SK-N-SH (cell line): ENCODE measurements at regions not wholly inside any gene's neighbourhood (a gene's known extent, or its start where the extent isn't known, plus 50 kb on each side); places are given as distances from the start of the nearest gene placed in this dataset.

Experiments used
- CTCF ChIA-PET: fragments of 300-600, 350-600 bp; formaldehyde crosslinking; extraction: SDS; loops from one replicate; lab custom pipeline; 2021; lab: Yijun Ruan, JAX
- POLR2A ChIA-PET: fragments of 350-600 bp; sonication (Branson Sonifier 250); formaldehyde crosslinking; extraction: SDS; loops from one replicate; lab custom pipeline; 2020; ENCODE audit warnings: antibody characterized with exemption, inconsistent platforms; lab: Yijun Ruan, JAX
- DNase-seq: peaks from one replicate; pipeline ENCODE4 v3.0.0; 2012
- H2AFZ ChIP-seq: fragments of 200-600 bp; sonication (generic); 2 replicates; pipeline ENCODE4 v1.8.1; 2016; ENCODE audit warnings: antibody characterized with exemption, mild to moderate bottlenecking, low read depth
- H3F3A ChIP-seq: fragments of 200-600 bp; sonication (generic); replicated peaks from 2 replicates; pipeline ENCODE3; 2016; ENCODE audit warnings: antibody characterized with exemption, mild to moderate bottlenecking; ENCODE audit not compliant: insufficient read depth
- H3K27ac ChIP-seq, 2 experiments: fragments of 200-500 bp in 1 of 2; fragments of 200-600 bp in 1 of 2; sonication (Bioruptor generic) in 1 of 2; sonication (generic), shearing (Covaris generic) in 1 of 2; 2 replicates each; pipeline versions ENCODE4 v1.5.1 to v1.6.1; 2014 to 2016; ENCODE audit warnings: low read depth in 2 of 2, inconsistent platforms in 1 of 2, low read length in 1 of 2, mild to moderate bottlenecking in 1 of 2, mixed read lengths in 1 of 2
- H3K27me3 ChIP-seq: fragments of 200-600 bp; sonication (generic), shearing (Covaris generic); 2 replicates; pipeline ENCODE4 v1.6.1; 2016; ENCODE audit warnings: mixed run types; ENCODE audit not compliant: insufficient read depth
- H3K36me3 ChIP-seq, 2 experiments: fragments of 200-500 bp in 1 of 2; fragments of 200-600 bp in 1 of 2; sonication (Bioruptor generic) in 1 of 2; sonication (generic) in 1 of 2; replicated peaks in 1 of 2; 2 replicates each; pipeline versions ENCODE3 to v1.5.1; 2014 to 2016; ENCODE audit warnings: low read length in 1 of 2, mild to moderate bottlenecking in 1 of 2; ENCODE audit not compliant: insufficient read depth in 2 of 2, control insufficient read depth in 1 of 2
- H3K4me1 ChIP-seq, 2 experiments: fragments of 200-500 bp in 1 of 2; fragments of 200-600 bp in 1 of 2; sonication (Bioruptor generic) in 1 of 2; sonication (generic), shearing (Covaris generic) in 1 of 2; 2 replicates each; pipeline versions ENCODE4 v1.5.1 to v1.6.1; 2014 to 2016; ENCODE audit warnings: low read depth in 1 of 2, low read length in 1 of 2, mixed run types in 1 of 2; ENCODE audit not compliant: insufficient read depth in 2 of 2, control insufficient read depth in 1 of 2
- H3K4me2 ChIP-seq: fragments of 200-600 bp; sonication (generic), shearing (Covaris generic); 2 replicates; pipeline ENCODE4 v1.6.1; 2017; ENCODE audit warnings: mixed run types
- H3K4me3 ChIP-seq, 2 experiments: fragments of 200-500 bp in 1 of 2; fragments of 200-600 bp in 1 of 2; sonication (Bioruptor generic) in 1 of 2; sonication (generic), shearing (Covaris generic) in 1 of 2; 2 replicates each; pipeline versions ENCODE4 v1.5.1 to v1.8.1; 2014 to 2016; ENCODE audit warnings: low read depth in 2 of 2, inconsistent platforms in 1 of 2, low read length in 1 of 2, mild to moderate bottlenecking in 1 of 2, mixed read lengths in 1 of 2, moderate library complexity in 1 of 2
- H3K79me2 ChIP-seq: fragments of 200-600 bp; sonication (generic); 2 replicates; pipeline ENCODE4 v1.8.1; 2017; ENCODE audit warnings: mild to moderate bottlenecking; ENCODE audit not compliant: insufficient read depth
- H3K9ac ChIP-seq: fragments of 200-600 bp; sonication (generic); 2 replicates; pipeline ENCODE4 v1.6.1; 2017; ENCODE audit warnings: mixed run types
- H3K9me2 ChIP-seq: fragments of 200-600 bp; sonication (generic); 2 replicates; pipeline ENCODE4 v1.6.1; 2017; ENCODE audit warnings: mixed run types
- H3K9me3 ChIP-seq: fragments of 200-600 bp; sonication (generic); 2 replicates; pipeline ENCODE4 v1.6.1; 2017; ENCODE audit warnings: mixed run types, mild to moderate bottlenecking, moderate library complexity
- H4K20me1 ChIP-seq: fragments of 200-600 bp; sonication (generic); 2 replicates; pipeline ENCODE4 v1.6.1; 2017; ENCODE audit warnings: mild to moderate bottlenecking, mixed run types; ENCODE audit not compliant: insufficient read depth
- CTCF ChIP-seq: fragments of 200-600 bp; sonication (generic); IDR thresholded peaks from 2 replicates; pipeline ENCODE4 v1.6.1; 2017; ENCODE audit warnings: antibody characterized with exemption, mild to moderate bottlenecking, moderate library complexity
- ELF1 ChIP-seq: IDR thresholded peaks from 2 replicates; pipeline ENCODE4 v1.4.0; 2012
- EZH2phosphoT487 ChIP-seq: fragments of 200-600 bp; sonication (generic); IDR thresholded peaks from 2 replicates; pipeline ENCODE4 v1.6.1; 2017; ENCODE audit warnings: low read depth, mixed run types, mild to moderate bottlenecking, antibody characterized with exemption, moderate library complexity, borderline replicate concordance
- FOSL2 ChIP-seq: IDR thresholded peaks from 2 replicates; pipeline ENCODE4 v1.4.0; 2012; ENCODE audit warnings: low read depth, mild to moderate bottlenecking, moderate library complexity, borderline replicate concordance
- FOXM1 ChIP-seq: IDR thresholded peaks from 2 replicates; pipeline ENCODE4 v1.4.0; 2012; ENCODE audit warnings: low read depth, mild to moderate bottlenecking
- GATA2 ChIP-seq: sonication (generic); formaldehyde crosslinking; IDR thresholded peaks from 2 replicates; pipeline ENCODE4 v1.5.0; 2020; ENCODE audit warnings: mild to moderate bottlenecking, missing genetic modification reagents
- IRF3 ChIP-seq: fragments of 150-350 bp; IDR thresholded peaks from 2 replicates; pipeline ENCODE4 v1.6.1; 2016; ENCODE audit warnings: mild to moderate bottlenecking, low read depth, low read length
- MAX ChIP-seq: IDR thresholded peaks from 2 replicates; pipeline ENCODE4 v1.4.0; 2012; ENCODE audit warnings: low read depth
- MEF2A ChIP-seq: IDR thresholded peaks from 2 replicates; pipeline ENCODE4 v1.4.0; 2012; ENCODE audit warnings: low read depth, borderline replicate concordance
- MXI1 ChIP-seq: IDR thresholded peaks from 2 replicates; pipeline ENCODE4 v1.6.1; 2012; ENCODE audit warnings: mild to moderate bottlenecking, low read depth, low read length, improper control_type of control experiment
- NRF1 ChIP-seq: IDR thresholded peaks from 2 replicates; pipeline ENCODE4 v1.6.1; 2012; ENCODE audit warnings: low read depth, mild to moderate bottlenecking, low read length
- PBX3 ChIP-seq: IDR thresholded peaks from 2 replicates; pipeline ENCODE4; 2012
- RAD21 ChIP-seq: IDR thresholded peaks from 2 replicates; pipeline ENCODE4 v1.6.1; 2012; ENCODE audit warnings: mild to moderate bottlenecking, low read length
- RCOR1 ChIP-seq: fragments of 150-350 bp; IDR thresholded peaks from 2 replicates; pipeline ENCODE4 v1.6.1; 2017; ENCODE audit warnings: antibody characterized with exemption, low read length
- SMC3 ChIP-seq: IDR thresholded peaks from 2 replicates; pipeline ENCODE4 v1.6.1; 2012; ENCODE audit warnings: low read depth, low read length, improper control_type of control experiment
- TAF1 ChIP-seq: IDR thresholded peaks from 2 replicates; pipeline ENCODE4 v1.6.1; 2012; ENCODE audit warnings: low read depth, mild to moderate bottlenecking, low read length, moderate library complexity, borderline replicate concordance
- WGBS: methylation state at CpG from one replicate; pipeline ENCODE4 v1.1.6; 2017; ENCODE audit warnings: low lambda C conversion rate; 5-methylcytosine and 5-hydroxymethylcytosine counted together

GRCh38 chr13:73194310-73194709, 135.5 kb downstream of the KLF5 start:
- Histone ChIP-seq H3K27me3 (no peaks in the 10 kb centered on the region), H3K36me3 (no peaks in the 10 kb centered on the region), H4K20me1 (no peaks in the 10 kb centered on the region), H3F3A (no peaks in the 10 kb centered on the region), H2AFZ (no peak overlapping the region), H3K4me2 (no peak overlapping the region), H3K4me1 (peaks cover 0 to 3% of the 10 kb centered on the region in 2 experiments; a peak in 1 of 4 replicates), H3K9ac (no peak overlapping the region), H3K9me3 (no peaks in the 10 kb centered on the region), H3K27ac (no peak overlapping the region), H3K79me2 (no peaks in the 10 kb centered on the region; the same call in 1 of the 2 replicates), H3K4me3 (no peak overlapping the region), H3K9me2 (no peaks in the 10 kb centered on the region)
- ChIA-PET CTCF (no interaction called here), POLR2A (no interaction called here)
- 67% methylated on average over 4 of the region's 4 CpGs for WGBS
- TF ChIP-seq RAD21, result no peak
- TF ChIP-seq CTCF, result no peak
- TF ChIP-seq MXI1, result no peak
- TF ChIP-seq IRF3, result no peak
- no peak for TF ChIP-seq FOXM1
- no peak for TF ChIP-seq RCOR1
- TF ChIP-seq MEF2A, result no peak
- TF ChIP-seq ELF1, result no peak
- TF ChIP-seq TAF1, result no peak
- no peak; the same call in 1 of the 2 replicates for TF ChIP-seq GATA2
- TF ChIP-seq SMC3, result no peak
- no peak for TF ChIP-seq NRF1
- no peak for TF ChIP-seq EZH2phosphoT487
- TF ChIP-seq MAX, result no peak
- TF ChIP-seq FOSL2, result no peak
- TF ChIP-seq PBX3, result no peak
- peak; percentile 4 for DNase-seq
